Keratinocyte (primary cell): ENCODE measurements at regions not wholly inside any gene's neighbourhood (a gene's known extent, or its start where the extent isn't known, plus 50 kb on each side); places are given as distances from the start of the nearest gene placed in this dataset.

Experiments used
- CTCF ChIP-seq, 3 experiments: IDR thresholded peaks in 1 of 3; conservative IDR thresholded peaks in 1 of 3; optimal IDR thresholded peaks in 1 of 3; 2 replicates in 2 of 3; 3 replicates in 1 of 3; pipeline versions ENCODE3 to v1.5.1; 2011; ENCODE audit warnings: low read length in 3 of 3, mild to moderate bottlenecking in 3 of 3, moderate library complexity in 2 of 3, control low read depth in 1 of 3, inconsistent platforms in 1 of 3; ENCODE audit not compliant: insufficient read depth in 2 of 3; ENCODE audit errors: extremely low read depth in 1 of 3
- EZH2 ChIP-seq: IDR thresholded peaks from one replicate; pipeline ENCODE4 v1.6.1; 2012; ENCODE audit warnings: inconsistent platforms, mild to moderate bottlenecking, low read length, moderate library complexity

- TF ChIP-seq CTCF (optimal IDR thresholded peaks at IDR 0.05 in 1 of 3, IDR thresholded peaks at IDR 0.05 in 1 of 3, conservative IDR thresholded peaks at IDR 0.05 in 1 of 3; ENCODE audit: extremely low read depth in 1 of 3, insufficient read depth in 2 of 3, low read length in 3 of 3) (no peak), EZH2 (no peak)
These were observed 1032.4 kb downstream of the TBC1D22A start for GRCh38 chr22:47794851-47795250.
